ENCODE measurements at regions not wholly inside any gene's neighbourhood (a gene's known extent, or its start where the extent isn't known, plus 50 kb on each side); places are given as distances from the start of the nearest gene placed in this dataset.

DNA sequence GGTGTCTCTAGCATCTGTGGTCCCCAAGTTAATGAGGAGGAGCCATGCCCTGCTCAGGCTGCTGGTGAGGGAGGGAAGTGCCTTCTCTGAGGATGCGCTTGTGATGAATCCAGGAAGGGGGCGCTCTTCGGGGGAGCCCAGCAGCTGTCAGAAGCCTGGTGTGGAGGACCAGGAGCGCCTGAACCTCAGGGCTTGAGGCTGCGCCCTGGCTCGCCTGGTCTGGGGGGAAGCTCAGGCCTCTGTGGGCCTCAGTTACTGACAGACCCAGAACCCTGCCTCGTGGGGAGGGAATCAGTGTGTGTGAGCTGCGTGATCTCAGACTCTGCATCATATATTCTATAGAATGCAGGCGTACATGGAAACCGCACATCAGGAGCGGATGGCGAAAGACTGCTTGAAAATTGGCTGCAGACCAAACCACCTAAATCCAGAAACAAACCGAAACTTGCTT, 126.1 kb downstream of the SEC14L1 start:
- TF ChIP-seq, protein P1, sequence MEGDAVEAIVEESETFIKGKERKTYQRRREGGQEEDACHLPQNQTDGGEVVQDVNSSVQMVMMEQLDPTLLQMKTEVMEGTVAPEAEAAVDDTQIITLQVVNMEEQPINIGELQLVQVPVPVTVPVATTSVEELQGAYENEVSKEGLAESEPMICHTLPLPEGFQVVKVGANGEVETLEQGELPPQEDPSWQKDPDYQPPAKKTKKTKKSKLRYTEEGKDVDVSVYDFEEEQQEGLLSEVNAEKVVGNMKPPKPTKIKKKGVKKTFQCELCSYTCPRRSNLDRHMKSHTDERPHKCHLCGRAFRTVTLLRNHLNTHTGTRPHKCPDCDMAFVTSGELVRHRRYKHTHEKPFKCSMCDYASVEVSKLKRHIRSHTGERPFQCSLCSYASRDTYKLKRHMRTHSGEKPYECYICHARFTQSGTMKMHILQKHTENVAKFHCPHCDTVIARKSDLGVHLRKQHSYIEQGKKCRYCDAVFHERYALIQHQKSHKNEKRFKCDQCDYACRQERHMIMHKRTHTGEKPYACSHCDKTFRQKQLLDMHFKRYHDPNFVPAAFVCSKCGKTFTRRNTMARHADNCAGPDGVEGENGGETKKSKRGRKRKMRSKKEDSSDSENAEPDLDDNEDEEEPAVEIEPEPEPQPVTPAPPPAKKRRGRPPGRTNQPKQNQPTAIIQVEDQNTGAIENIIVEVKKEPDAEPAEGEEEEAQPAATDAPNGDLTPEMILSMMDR (IDR thresholded peaks at IDR 0.05), result no peak
- TF ChIP-seq POLR2A (IDR thresholded peaks at IDR 0.05), result no peak

Data from vagina (tissue), 2 donors.